ENCODE measurements at regions not wholly inside any gene's neighbourhood (a gene's known extent, or its start where the extent isn't known, plus 50 kb on each side); places are given as distances from the start of the nearest gene placed in this dataset.
"Not testable (repeated sequence)": the region's sequence is repeated elsewhere in the genome, so short reads cannot be mapped to it uniquely, and the experiment has no call there.

DNA sequence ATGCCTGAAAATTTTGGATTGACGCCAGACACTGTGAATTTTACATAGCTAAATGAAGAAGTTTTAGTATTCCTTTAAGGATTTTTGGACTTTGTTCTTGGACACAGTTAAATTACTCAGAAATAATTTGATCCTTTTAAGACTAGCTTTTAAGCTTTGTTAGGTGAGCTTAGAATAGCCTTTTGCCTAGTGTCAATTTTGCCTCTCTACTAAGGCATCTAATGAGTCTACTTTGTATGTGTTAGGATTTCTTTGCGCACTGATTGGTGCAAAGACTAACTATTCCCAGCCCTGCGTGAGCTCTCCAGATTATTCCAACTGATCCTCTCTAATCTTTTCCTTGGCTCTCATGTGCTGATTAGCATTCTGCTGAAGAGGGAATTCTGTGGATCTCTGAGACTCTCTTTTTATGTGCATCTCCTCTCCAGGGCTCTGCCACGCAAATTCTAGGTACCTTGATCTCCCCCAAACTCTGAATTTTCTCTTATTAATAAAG lies 128.1 kb upstream of the BCL9 start:
- Mint-ChIP-seq H3K27ac (no peak overlapping the region), H3K4me1 (no peaks in the 10 kb centered on the region), H3K9me3 (peaks cover 27% of the 10 kb centered on the region), H3K36me3 (ENCODE audit: low read depth) (no peaks in the 10 kb centered on the region), H3K4me3 (no peak overlapping the region), H3K27me3 (ENCODE audit: low read depth, poor library complexity) (peaks cover 20% of the 10 kb centered on the region)
- TF ChIP-seq, protein P1, sequence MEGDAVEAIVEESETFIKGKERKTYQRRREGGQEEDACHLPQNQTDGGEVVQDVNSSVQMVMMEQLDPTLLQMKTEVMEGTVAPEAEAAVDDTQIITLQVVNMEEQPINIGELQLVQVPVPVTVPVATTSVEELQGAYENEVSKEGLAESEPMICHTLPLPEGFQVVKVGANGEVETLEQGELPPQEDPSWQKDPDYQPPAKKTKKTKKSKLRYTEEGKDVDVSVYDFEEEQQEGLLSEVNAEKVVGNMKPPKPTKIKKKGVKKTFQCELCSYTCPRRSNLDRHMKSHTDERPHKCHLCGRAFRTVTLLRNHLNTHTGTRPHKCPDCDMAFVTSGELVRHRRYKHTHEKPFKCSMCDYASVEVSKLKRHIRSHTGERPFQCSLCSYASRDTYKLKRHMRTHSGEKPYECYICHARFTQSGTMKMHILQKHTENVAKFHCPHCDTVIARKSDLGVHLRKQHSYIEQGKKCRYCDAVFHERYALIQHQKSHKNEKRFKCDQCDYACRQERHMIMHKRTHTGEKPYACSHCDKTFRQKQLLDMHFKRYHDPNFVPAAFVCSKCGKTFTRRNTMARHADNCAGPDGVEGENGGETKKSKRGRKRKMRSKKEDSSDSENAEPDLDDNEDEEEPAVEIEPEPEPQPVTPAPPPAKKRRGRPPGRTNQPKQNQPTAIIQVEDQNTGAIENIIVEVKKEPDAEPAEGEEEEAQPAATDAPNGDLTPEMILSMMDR (IDR thresholded peaks at IDR 0.05), result no peak
- DNase-seq, result no peak

- H3K4me1 Mint-ChIP-seq, result no peaks in the 10 kb centered on the region
- no peak overlapping the region for H3K4me3 Mint-ChIP-seq
- H3K36me3 Mint-ChIP-seq (ENCODE audit: low read depth), result no peaks in the 10 kb centered on the region
- H3K27me3 Mint-ChIP-seq (ENCODE audit: low read depth, poor library complexity), result peaks cover 20% of the 10 kb centered on the region
- H3K9me3 Mint-ChIP-seq, result peaks cover 16% of the 10 kb centered on the region
- no peak for DNase-seq
- TF ChIP-seq, protein P1 (IDR thresholded peaks at IDR 0.05), result no peak
- no peak overlapping the region for H3K27ac Mint-ChIP-seq
Observed at GRCh38 chr1:147414505-147415163, 126.7 kb upstream of the BCL9 start.

DNA sequence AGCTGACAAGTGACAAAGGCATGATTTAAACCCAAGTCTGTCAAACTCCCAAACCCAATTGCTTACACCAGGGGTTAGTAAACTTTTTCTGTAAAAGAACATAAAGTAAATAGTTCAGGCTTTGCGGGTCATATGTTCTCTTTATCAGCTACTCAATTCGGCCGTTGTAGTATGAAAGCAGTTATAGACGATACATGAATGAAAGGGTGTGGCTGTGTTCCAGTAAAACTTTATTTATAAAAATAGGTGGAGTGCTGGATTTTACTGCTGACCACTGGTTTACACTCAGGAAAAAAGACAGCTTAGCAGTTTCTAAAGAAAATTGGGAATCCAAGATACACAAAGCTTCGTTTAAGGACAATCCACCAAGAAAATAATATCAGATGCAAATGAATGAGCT lies 124.3 kb upstream of the BCL9 start:
- Mint-ChIP-seq H3K9me3 (peaks cover 13% of the 10 kb centered on the region), H3K27ac (no peak overlapping the region), H3K27me3 (ENCODE audit: low read depth, poor library complexity) (peaks cover 20% of the 10 kb centered on the region), H3K4me1 (no peaks in the 10 kb centered on the region), H3K36me3 (ENCODE audit: low read depth) (no peaks in the 10 kb centered on the region), H3K4me3 (no peak overlapping the region)
- TF ChIP-seq, protein P1 (IDR thresholded peaks at IDR 0.05), result no peak
- DNase-seq, result no peak

DNA sequence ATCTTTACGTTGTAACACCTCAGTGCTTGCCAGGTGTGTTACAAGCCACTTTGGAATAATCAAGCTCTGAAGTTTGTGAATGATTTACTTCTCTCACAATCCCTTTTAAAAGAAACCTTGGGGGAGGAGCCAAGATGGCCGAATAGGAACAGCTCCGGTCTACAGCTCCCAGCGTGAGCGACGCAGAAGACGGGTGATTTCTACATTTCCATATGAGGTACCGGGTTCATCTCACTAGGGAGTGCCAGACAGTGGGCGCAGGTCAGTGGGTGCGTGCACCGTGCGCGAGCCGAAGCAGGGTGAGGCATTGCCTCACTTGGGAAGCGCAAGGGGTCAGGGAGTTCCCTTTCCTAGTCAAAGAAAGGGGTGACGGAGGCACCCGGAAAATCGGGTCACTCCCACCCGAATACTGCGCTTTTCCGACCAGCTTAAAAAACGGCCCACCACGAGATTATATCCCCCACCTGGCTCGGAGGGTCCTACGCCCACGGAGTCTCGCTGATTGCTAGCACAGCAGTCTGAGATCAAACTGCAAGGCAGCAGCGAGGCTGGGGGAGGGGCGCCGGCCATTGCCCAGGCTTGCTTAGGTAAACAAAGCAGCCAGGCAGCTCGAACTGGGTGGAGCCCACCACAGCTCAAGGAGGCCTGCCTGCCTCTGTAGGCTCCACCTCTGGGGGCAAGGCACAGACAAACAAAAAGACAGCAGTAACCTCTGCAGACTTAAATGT lies 118.0 kb upstream of the BCL9 start:
- H3K4me1 Mint-ChIP-seq; DNase-seq; H3K4me3 Mint-ChIP-seq; H3K27ac Mint-ChIP-seq; H3K36me3 Mint-ChIP-seq (ENCODE audit: low read depth); H3K27me3 Mint-ChIP-seq (ENCODE audit: low read depth, poor library complexity): not testable (repeated sequence)
- H3K9me3 Mint-ChIP-seq, result peaks cover 29% of the 10 kb centered on the region

DNA sequence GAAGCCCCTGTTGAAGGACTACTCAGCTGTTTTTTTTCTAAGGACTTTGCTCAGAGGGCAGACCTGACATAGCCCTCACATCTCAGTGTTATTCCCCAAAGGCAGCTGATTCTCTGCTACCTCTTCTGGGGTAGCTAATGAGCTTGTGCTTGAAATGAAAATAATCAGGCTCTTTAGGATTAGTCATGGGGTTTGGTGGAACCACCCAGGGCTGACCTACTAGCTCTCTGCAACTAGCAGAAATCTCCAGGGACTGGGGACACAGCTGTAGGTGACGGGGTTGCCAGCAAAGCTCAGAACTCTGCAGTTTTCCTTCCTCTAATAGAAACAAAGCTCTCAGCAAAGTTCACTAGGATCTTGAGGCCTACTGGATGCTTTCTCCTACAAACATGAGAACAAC lies 106.4 kb upstream of the BCL9 start:
- H3K36me3 Mint-ChIP-seq (ENCODE audit: low read depth), result no peaks in the 10 kb centered on the region
- peaks cover 5% of the 10 kb centered on the region for H3K9me3 Mint-ChIP-seq
- TF ChIP-seq, protein P1 (IDR thresholded peaks at IDR 0.05), result no peak
- no peak for DNase-seq
- peaks cover 16% of the 10 kb centered on the region for H3K27me3 Mint-ChIP-seq (ENCODE audit: low read depth, poor library complexity)
- peaks cover 4% of the 10 kb centered on the region for H3K4me1 Mint-ChIP-seq
- H3K27ac Mint-ChIP-seq, result no peak overlapping the region
- no peak overlapping the region for H3K4me3 Mint-ChIP-seq

GRCh38 chr1:147444381-147444780 lies 96.9 kb upstream of the BCL9 start:
- H3K4me1 Mint-ChIP-seq, result no peaks in the 10 kb centered on the region
- peaks cover 8% of the 10 kb centered on the region for H3K27me3 Mint-ChIP-seq (ENCODE audit: low read depth, poor library complexity)
- no peak for DNase-seq
- no peak overlapping the region for H3K4me3 Mint-ChIP-seq
- H3K9me3 Mint-ChIP-seq, result peaks cover 53% of the 10 kb centered on the region
- TF ChIP-seq, protein P1 (IDR thresholded peaks at IDR 0.05), result no peak
- no peak overlapping the region for H3K27ac Mint-ChIP-seq
- no peaks in the 10 kb centered on the region for H3K36me3 Mint-ChIP-seq (ENCODE audit: low read depth)
